22Rv1 (cell line): ENCODE measurements at regions not wholly inside any gene's neighbourhood (a gene's known extent, or its start where the extent isn't known, plus 50 kb on each side); places are given as distances from the start of the nearest gene placed in this dataset.

Source experiments
- H3K27ac ChIP-seq: fragments of 450-650 bp; 2 replicates; pipeline ENCODE4 v1.5.1; 2017
- CTCF ChIP-seq: fragments of 450-650 bp; IDR thresholded peaks from 2 replicates; pipeline ENCODE4 v1.5.1; 2017; ENCODE audit warnings: mild to moderate bottlenecking
- ZFX ChIP-seq: fragments of 450-650 bp; IDR thresholded peaks from 2 replicates; pipeline ENCODE4 v1.6.1; 2017; ENCODE audit warnings: antibody characterized with exemption, borderline replicate concordance

- TF ChIP-seq ZFX, result no peak
- no peak for TF ChIP-seq CTCF
- no peak overlapping the region for H3K27ac ChIP-seq
These were observed 370.4 kb downstream of the MTX2 start for GRCh38 chr2:176639671-176640070.

- no peak overlapping the region for H3K27ac ChIP-seq
- no peak for TF ChIP-seq CTCF
- TF ChIP-seq ZFX, result no peak
These were observed 372.2 kb downstream of the MTX2 start for GRCh38 chr2:176641436-176641835.

- TF ChIP-seq CTCF (no peak), ZFX (no peak)
- no peak overlapping the region for H3K27ac ChIP-seq
These were observed 372.8 kb downstream of the MTX2 start for GRCh38 chr2:176642074-176642473.

- no peak for TF ChIP-seq ZFX
- TF ChIP-seq CTCF, result no peak
- no peak overlapping the region for H3K27ac ChIP-seq
These were observed 374.4 kb downstream of the MTX2 start for GRCh38 chr2:176643646-176644045.

- TF ChIP-seq ZFX, result no peak
- no peak for TF ChIP-seq CTCF
- no peak overlapping the region for H3K27ac ChIP-seq
These were observed 376.3 kb downstream of the MTX2 start for GRCh38 chr2:176645494-176645893.

GRCh38 chr2:176646033-176646615 lies 376.9 kb downstream of the MTX2 start:
- H3K27ac ChIP-seq, result no peak overlapping the region
- no peak for TF ChIP-seq ZFX
- TF ChIP-seq CTCF, result no peak

- no peak for TF ChIP-seq ZFX
- no peak for TF ChIP-seq CTCF
- no peak overlapping the region for H3K27ac ChIP-seq
These were observed 378.3 kb downstream of the MTX2 start for GRCh38 chr2:176647325-176648165.
